Kidney (tissue), 13 donors: ENCODE measurements at regions not wholly inside any gene's neighbourhood (a gene's known extent, or its start where the extent isn't known, plus 50 kb on each side); places are given as distances from the start of the nearest gene placed in this dataset.
A peak's percentile ranks its signal among the peaks of the same experiment; 100 is the strongest.

Source experiments
- DNase-seq, 5 donors: peaks; one replicate each; pipeline ENCODE4 v3.0.0-alpha.2; 2013 to 2020
- FAIRE-seq: peaks from 2 replicates; lab custom pipeline; 2012; peaks lifted over from hg19 to GRCh38; lab: Jason Lieb, UNC
- H3K27ac ChIP-seq, 2 donors: one replicate each; pipeline ENCODE4 v1.7.0; 2013; ENCODE audit warnings: low read depth in 2 of 2, low read length in 2 of 2, inconsistent platforms in 1 of 2
- H3K27me3 ChIP-seq: one replicate; pipeline ENCODE4 v1.7.1; 2013; ENCODE audit warnings: low read length, inconsistent platforms; ENCODE audit not compliant: control insufficient read depth, insufficient read depth
- H3K36me3 ChIP-seq, 3 donors: one replicate each; pipeline versions ENCODE4 v1.7.0 to v1.7.1; 2013; ENCODE audit warnings: low read length in 3 of 3, control low read depth in 1 of 3, inconsistent platforms in 1 of 3; ENCODE audit not compliant: insufficient read depth in 3 of 3, control insufficient read depth in 2 of 3
- H3K4me1 ChIP-seq, 3 donors: one replicate each; pipeline versions ENCODE4 v1.7.0 to v1.7.1; 2013; ENCODE audit warnings: low read length in 3 of 3, inconsistent platforms in 1 of 3, low read depth in 1 of 3; ENCODE audit not compliant: control insufficient read depth in 2 of 3, insufficient read depth in 2 of 3
- H3K4me3 ChIP-seq, 3 donors: one replicate each; pipeline versions ENCODE4 v1.7.0 to v1.8.1; 2013; ENCODE audit warnings: low read length in 3 of 3, control low read depth in 1 of 3, inconsistent platforms in 1 of 3
- H3K9ac ChIP-seq, 3 donors: one replicate each; pipeline versions ENCODE4 v1.7.0 to v1.7.1; 2013; ENCODE audit warnings: low read length in 3 of 3, control low read depth in 1 of 3, inconsistent platforms in 1 of 3
- H3K9me3 ChIP-seq, 3 donors: one replicate each; pipeline versions ENCODE4 v1.7.0 to v1.7.1; 2013; ENCODE audit warnings: low read length in 3 of 3, control low read depth in 1 of 3, inconsistent platforms in 1 of 3; ENCODE audit not compliant: control insufficient read depth in 2 of 3, insufficient read depth in 1 of 3
- intact Hi-C: fragments of 100-400 bp; cut with DNase I; formaldehyde crosslinking; loops from one replicate; pipeline ENCODE4 v1.11.1; 2022
- TF ChIP-seq, protein P1 (sequence below): IDR thresholded peaks from 3 replicates; pipeline ENCODE4 v1.5.1; 2012; ENCODE audit warnings: mild to moderate bottlenecking, moderate library complexity, borderline replicate concordance; ENCODE audit not compliant: insufficient read depth; ENCODE audit errors: extremely low read depth
- donor health status: control.
- donor health status: control.
- donor health status: control.
- donor health status: control.
- donor health status: control.
- donor health status: DM: yes; HTN: yes; CAD: no.
- donor health status: Normal renal cell carcinoma (clear cell type).

- Histone ChIP-seq H3K27ac (no peak overlapping the region), H3K4me3 (no peak overlapping the region), H3K9ac (no peak overlapping the region), H3K9me3 (no peaks in the 10 kb centered on the region), H3K36me3 (no peaks in the 10 kb centered on the region), H3K27me3 (no peaks in the 10 kb centered on the region), H3K4me1 (peaks cover 0 to 10% (median 2%) of the 10 kb centered on the region in 3 donors)
- TF ChIP-seq, protein P1, sequence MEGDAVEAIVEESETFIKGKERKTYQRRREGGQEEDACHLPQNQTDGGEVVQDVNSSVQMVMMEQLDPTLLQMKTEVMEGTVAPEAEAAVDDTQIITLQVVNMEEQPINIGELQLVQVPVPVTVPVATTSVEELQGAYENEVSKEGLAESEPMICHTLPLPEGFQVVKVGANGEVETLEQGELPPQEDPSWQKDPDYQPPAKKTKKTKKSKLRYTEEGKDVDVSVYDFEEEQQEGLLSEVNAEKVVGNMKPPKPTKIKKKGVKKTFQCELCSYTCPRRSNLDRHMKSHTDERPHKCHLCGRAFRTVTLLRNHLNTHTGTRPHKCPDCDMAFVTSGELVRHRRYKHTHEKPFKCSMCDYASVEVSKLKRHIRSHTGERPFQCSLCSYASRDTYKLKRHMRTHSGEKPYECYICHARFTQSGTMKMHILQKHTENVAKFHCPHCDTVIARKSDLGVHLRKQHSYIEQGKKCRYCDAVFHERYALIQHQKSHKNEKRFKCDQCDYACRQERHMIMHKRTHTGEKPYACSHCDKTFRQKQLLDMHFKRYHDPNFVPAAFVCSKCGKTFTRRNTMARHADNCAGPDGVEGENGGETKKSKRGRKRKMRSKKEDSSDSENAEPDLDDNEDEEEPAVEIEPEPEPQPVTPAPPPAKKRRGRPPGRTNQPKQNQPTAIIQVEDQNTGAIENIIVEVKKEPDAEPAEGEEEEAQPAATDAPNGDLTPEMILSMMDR: no peak
- intact Hi-C loops: loop anchor here (10.0 kb wide), 1 partner anchor 225 kb away; no protein-coding TSS in a partner anchor
- FAIRE-seq: no peak
- peak in 1 of 5 donors; percentile 12 for DNase-seq
Observed at GRCh38 chr6:108779536-108780275, 68.5 kb upstream of the ARMC2 start.

DNA sequence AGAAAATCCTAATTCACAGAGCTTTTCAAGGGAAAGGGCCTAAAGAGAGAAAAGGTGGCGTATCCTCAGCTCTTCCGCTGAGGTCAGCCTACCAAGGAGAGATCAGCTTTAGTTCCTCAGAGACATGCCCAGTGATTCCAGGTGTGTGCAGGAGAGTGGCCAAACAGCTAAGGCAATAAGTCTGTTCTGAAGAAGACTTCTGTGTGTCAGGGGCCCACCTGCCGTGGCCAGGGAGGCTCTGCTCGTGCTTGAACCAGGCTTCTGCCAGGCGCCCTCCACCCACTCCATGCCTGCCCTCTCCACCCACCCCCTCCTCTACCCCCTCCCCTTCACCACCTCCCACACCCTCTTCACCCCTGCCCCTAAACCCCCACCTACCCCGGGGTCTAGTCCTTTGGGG is 67.4 kb upstream of the ARMC2 start:
- intact Hi-C loops: loop anchor here (10.0 kb wide), 1 partner anchor 226 kb away; no protein-coding TSS in a partner anchor

DNA sequence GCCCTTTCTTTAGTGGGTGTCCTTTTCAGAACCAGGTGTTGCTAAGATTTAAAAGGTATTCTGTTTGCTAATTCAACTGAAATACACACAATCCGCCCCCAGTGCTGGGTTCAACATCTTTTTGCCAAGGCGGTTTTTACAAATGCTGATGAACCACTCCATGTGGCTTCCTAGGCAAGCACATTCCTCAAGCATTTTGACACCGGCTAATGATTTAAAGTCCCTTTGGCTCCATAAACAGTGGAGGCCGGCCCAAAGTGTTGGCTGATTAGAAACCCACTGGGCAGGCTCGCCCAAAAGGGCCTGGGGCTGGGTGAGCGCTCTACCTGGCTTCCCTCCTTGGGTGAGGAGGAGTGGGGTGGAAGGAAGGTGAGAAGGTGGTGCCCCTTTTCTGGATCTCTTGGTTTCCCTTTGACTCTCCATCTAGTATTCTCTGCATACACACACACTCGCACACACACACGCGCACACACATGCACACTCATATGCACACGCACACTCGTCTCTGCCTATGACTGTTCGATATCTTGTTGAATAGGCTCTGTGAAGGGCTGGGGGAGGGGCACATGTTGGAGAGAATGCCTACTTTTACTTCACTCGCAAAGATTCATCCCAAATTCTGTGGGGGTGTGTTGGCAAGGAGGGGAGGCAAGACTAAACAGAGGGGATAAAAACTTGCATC is 66.7 kb upstream of the ARMC2 start:
- peaks cover 0 to 10% (median 2%) of the 10 kb centered on the region in 3 donors for H3K4me1 ChIP-seq
- no peaks in the 10 kb centered on the region for H3K9me3 ChIP-seq
- peak overlapping the region; percentile 85 to 95 (median 94) for H3K4me3 ChIP-seq
- peak overlapping the region in 2 of 3 donors; percentile 78 to 94 for H3K9ac ChIP-seq
- intact Hi-C loops: loop anchor here (10.0 kb wide), 1 partner anchor 227 kb away; no protein-coding TSS in a partner anchor
- H3K36me3 ChIP-seq: no peaks in the 10 kb centered on the region
- no peaks in the 10 kb centered on the region for H3K27me3 ChIP-seq
- DNase-seq (peak in 4 of 5 donors; percentile 22 to 63 (median 42)), FAIRE-seq (no peak)
- TF ChIP-seq, protein P1: no peak
- H3K27ac ChIP-seq: no peak overlapping the region

More for the DNA sequence above, 67.4 kb upstream of the ARMC2 start:
- Histone ChIP-seq H3K36me3 (no peaks in the 10 kb centered on the region), H3K4me1 (peaks cover 0 to 10% (median 2%) of the 10 kb centered on the region in 3 donors), H3K4me3 (no peak overlapping the region), H3K9ac (no peak overlapping the region), H3K27me3 (no peaks in the 10 kb centered on the region), H3K27ac (no peak overlapping the region), H3K9me3 (no peaks in the 10 kb centered on the region)
- no peak for FAIRE-seq
- TF ChIP-seq, protein P1: no peak
- no peak for DNase-seq
